Esophagus muscularis mucosa (tissue), 4 donors: ENCODE measurements at regions not wholly inside any gene's neighbourhood (a gene's known extent, or its start where the extent isn't known, plus 50 kb on each side); places are given as distances from the start of the nearest gene placed in this dataset.

ENCODE experiments used
- CTCF ChIP-seq, 3 experiments: fragments of 200-600 bp in 2 of 3; fragments of 450-650 bp in 1 of 3; sonication (generic) in 2 of 3; IDR thresholded peaks; one replicate each; pipeline ENCODE4 v1.5.1; 2017 to 2019; ENCODE audit warnings: antibody characterized with exemption in 3 of 3, mild to moderate bottlenecking in 2 of 3, moderate library complexity in 1 of 3
- EP300 ChIP-seq: sonication (generic); formaldehyde crosslinking; IDR thresholded peaks from one replicate; pipeline ENCODE4 v1.6.1; 2017; ENCODE audit warnings: antibody characterized with exemption
- POLR2A ChIP-seq: fragments of 450-650 bp; IDR thresholded peaks from one replicate; pipeline ENCODE4 v1.6.1; 2017; ENCODE audit warnings: antibody characterized with exemption, moderate library complexity, mild to moderate bottlenecking, low read depth
- POLR2AphosphoS5 ChIP-seq, 2 donors: sonication (generic); formaldehyde crosslinking; IDR thresholded peaks; one replicate each; pipeline ENCODE4 v1.6.1; 2017; ENCODE audit warnings: antibody characterized with exemption in 2 of 2

- TF ChIP-seq CTCF (IDR thresholded peaks at IDR 0.05): no peak
- TF ChIP-seq POLR2A: no peak
- no peak for TF ChIP-seq POLR2AphosphoS5 (IDR thresholded peaks at IDR 0.05)
- no peak for TF ChIP-seq EP300
Observed at GRCh38 chr18:78822949-78823285, 156.7 kb upstream of the SALL3 start.
